ENCODE measurements at regions not wholly inside any gene's neighbourhood (a gene's known extent, or its start where the extent isn't known, plus 50 kb on each side); places are given as distances from the start of the nearest gene placed in this dataset.

DNA sequence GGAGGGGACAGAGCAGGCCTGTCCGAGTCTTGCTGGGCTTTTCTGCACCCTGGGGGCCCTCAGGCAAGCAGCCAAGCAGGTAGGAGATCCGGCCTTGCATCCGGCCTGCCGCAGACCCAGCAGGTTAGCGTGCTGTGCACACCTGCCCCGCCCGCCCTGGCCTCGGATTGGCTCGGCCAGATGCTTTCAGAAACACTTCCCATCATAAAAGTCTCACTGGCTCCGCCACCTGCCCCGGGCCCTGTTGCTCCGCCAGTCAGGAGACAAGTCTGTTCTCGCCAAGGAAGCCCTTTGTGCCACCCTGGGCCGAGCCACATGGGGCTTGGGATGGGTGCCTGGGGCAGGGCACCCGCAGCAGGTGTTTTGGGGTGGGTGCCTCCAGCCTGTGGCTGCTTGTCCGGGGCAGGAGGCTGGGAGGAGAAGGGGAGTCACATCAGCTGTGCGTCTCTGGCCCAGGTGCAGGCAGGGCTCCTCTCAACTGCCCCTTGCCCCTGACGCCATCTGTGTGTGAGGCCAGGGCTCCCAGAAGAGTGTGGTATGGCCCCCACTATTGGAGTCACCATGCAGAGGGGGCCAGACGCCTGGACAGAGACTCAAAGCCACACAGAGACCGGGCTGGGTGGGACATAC lies 228.2 kb upstream of the GSE1 start:
- TF ChIP-seq, protein P1, sequence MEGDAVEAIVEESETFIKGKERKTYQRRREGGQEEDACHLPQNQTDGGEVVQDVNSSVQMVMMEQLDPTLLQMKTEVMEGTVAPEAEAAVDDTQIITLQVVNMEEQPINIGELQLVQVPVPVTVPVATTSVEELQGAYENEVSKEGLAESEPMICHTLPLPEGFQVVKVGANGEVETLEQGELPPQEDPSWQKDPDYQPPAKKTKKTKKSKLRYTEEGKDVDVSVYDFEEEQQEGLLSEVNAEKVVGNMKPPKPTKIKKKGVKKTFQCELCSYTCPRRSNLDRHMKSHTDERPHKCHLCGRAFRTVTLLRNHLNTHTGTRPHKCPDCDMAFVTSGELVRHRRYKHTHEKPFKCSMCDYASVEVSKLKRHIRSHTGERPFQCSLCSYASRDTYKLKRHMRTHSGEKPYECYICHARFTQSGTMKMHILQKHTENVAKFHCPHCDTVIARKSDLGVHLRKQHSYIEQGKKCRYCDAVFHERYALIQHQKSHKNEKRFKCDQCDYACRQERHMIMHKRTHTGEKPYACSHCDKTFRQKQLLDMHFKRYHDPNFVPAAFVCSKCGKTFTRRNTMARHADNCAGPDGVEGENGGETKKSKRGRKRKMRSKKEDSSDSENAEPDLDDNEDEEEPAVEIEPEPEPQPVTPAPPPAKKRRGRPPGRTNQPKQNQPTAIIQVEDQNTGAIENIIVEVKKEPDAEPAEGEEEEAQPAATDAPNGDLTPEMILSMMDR (IDR thresholded peaks at IDR 0.05): no peak
- TF ChIP-seq POLR2A (IDR thresholded peaks at IDR 0.05): no peak
- no peak for TF ChIP-seq EP300 (IDR thresholded peaks at IDR 0.05)
